GM12878 (cell line): ENCODE measurements at regions not wholly inside any gene's neighbourhood (a gene's known extent, or its start where the extent isn't known, plus 50 kb on each side); places are given as distances from the start of the nearest gene placed in this dataset.

Source experiments
- BCL3 ChIP-seq: IDR thresholded peaks from 2 replicates; pipeline ENCODE4 v1.6.1; 2011; ENCODE audit warnings: borderline replicate concordance, low read depth, mild to moderate bottlenecking, moderate library complexity, low read length; ENCODE audit not compliant: insufficient read depth, poor library complexity, severe bottlenecking
- BCLAF1 ChIP-seq: fragments of 450-650 bp; IDR thresholded peaks from 2 replicates; pipeline ENCODE4 v1.6.1; 2017; ENCODE audit warnings: antibody characterized with exemption, mild to moderate bottlenecking, moderate library complexity
- CHD2 ChIP-seq: IDR thresholded peaks from 2 replicates; pipeline ENCODE4 v1.6.1; 2011; ENCODE audit warnings: low read depth, low read length, improper control_type of control experiment, borderline replicate concordance
- IRF5 ChIP-seq: fragments of 450-650 bp; IDR thresholded peaks from 2 replicates; pipeline ENCODE4 v1.6.1; 2017; ENCODE audit warnings: borderline replicate concordance
- MEF2B ChIP-seq: fragments of 450-650 bp; IDR thresholded peaks from 2 replicates; pipeline ENCODE4 v1.6.1; 2018; ENCODE audit warnings: mild to moderate bottlenecking, moderate library complexity; ENCODE audit not compliant: partially characterized antibody, poor library complexity, severe bottlenecking
- RELA ChIP-seq: fragments of 450-650 bp; IDR thresholded peaks from 2 replicates; pipeline ENCODE4 v1.8.0; 2014; ENCODE audit warnings: borderline replicate concordance; ENCODE audit not compliant: partially characterized antibody
- USF2 ChIP-seq: IDR thresholded peaks from 2 replicates; pipeline ENCODE4 v1.6.1; 2011; ENCODE audit warnings: low read depth, low read length, improper control_type of control experiment, borderline replicate concordance
- WRNIP1 ChIP-seq: IDR thresholded peaks from 2 replicates; pipeline ENCODE4 v1.6.1; 2011; ENCODE audit warnings: low read depth, low read length, improper control_type of control experiment, borderline replicate concordance
- YBX1 ChIP-seq: fragments of 450-650 bp; IDR thresholded peaks from 2 replicates; pipeline ENCODE4 v1.6.1; 2016; ENCODE audit warnings: antibody characterized with exemption

GRCh38 chr7:4566714-4567113, 115.4 kb upstream of the FOXK1 start (continued):
- TF ChIP-seq MEF2B (no peak), USF2 (no peak), RELA (no peak), IRF5 (no peak), BCLAF1 (no peak), WRNIP1 (no peak), CHD2 (no peak), YBX1 (no peak), BCL3 (no peak)
- TF ChIP-seq, all 136 proteins: peak for 0
